Stimulated activated memory B cell treated with anti-CD40 and anti-IgM and Interleukin-4, amounts not matched to agents 10 μg/mL and 1 μg/mL and 100 μg/mL, for 72 hours (primary cell): ENCODE measurements at regions not wholly inside any gene's neighbourhood (a gene's known extent, or its start where the extent isn't known, plus 50 kb on each side); places are given as distances from the start of the nearest gene placed in this dataset.
A peak's percentile ranks its signal among the peaks of the same experiment; 100 is the strongest.

Source experiments
- ATAC-seq: fragments of 150-1000 bp; cut with Tn5 transposase; 2 replicates; pipeline ENCODE4 v1.10.0; 2021
- H3K27ac Mint-ChIP-seq: one replicate; pipeline ENCODE4 v1.8.0; 2022; ENCODE audit warnings: mild to moderate bottlenecking, mixed read lengths
- H3K27me3 Mint-ChIP-seq: one replicate; pipeline ENCODE4 v1.8.0; 2022; ENCODE audit warnings: mixed read lengths
- H3K36me3 Mint-ChIP-seq: one replicate; pipeline ENCODE4 v1.8.0; 2022; ENCODE audit warnings: mixed read lengths
- H3K4me1 Mint-ChIP-seq: one replicate; pipeline ENCODE4 v1.8.0; 2022; ENCODE audit warnings: mixed read lengths
- H3K4me3 Mint-ChIP-seq: one replicate; pipeline ENCODE4 v1.8.0; 2022; ENCODE audit warnings: mild to moderate bottlenecking, moderate library complexity, mixed read lengths
- H3K9me3 Mint-ChIP-seq: one replicate; pipeline ENCODE4 v1.8.0; 2022; ENCODE audit warnings: mixed read lengths

- no peaks in the 10 kb centered on the region for H3K27me3 Mint-ChIP-seq
- ATAC-seq: no peak
- H3K27ac Mint-ChIP-seq: no peak overlapping the region
- H3K36me3 Mint-ChIP-seq: no peaks in the 10 kb centered on the region
- H3K9me3 Mint-ChIP-seq: no peaks in the 10 kb centered on the region
- no peak overlapping the region for H3K4me3 Mint-ChIP-seq
- H3K4me1 Mint-ChIP-seq: no peaks in the 10 kb centered on the region
Measured at GRCh38 chr12:13564266-13564810, 367.8 kb downstream of the EMP1 start.

- Mint-ChIP-seq H3K9me3 (no peaks in the 10 kb centered on the region), H3K27ac (no peak overlapping the region), H3K4me3 (no peak overlapping the region), H3K36me3 (no peaks in the 10 kb centered on the region), H3K27me3 (no peaks in the 10 kb centered on the region), H3K4me1 (no peaks in the 10 kb centered on the region)
- ATAC-seq: peak; percentile 12
Measured at GRCh38 chr12:13563743-13564125, 367.2 kb downstream of the EMP1 start.

GRCh38 chr12:13562915-13563742 lies 366.6 kb downstream of the EMP1 start:
- H3K4me1 Mint-ChIP-seq: no peaks in the 10 kb centered on the region
- H3K36me3 Mint-ChIP-seq: no peaks in the 10 kb centered on the region
- H3K27ac Mint-ChIP-seq: no peak overlapping the region
- ATAC-seq: peak; percentile 31
- no peaks in the 10 kb centered on the region for H3K27me3 Mint-ChIP-seq
- no peak overlapping the region for H3K4me3 Mint-ChIP-seq
- no peaks in the 10 kb centered on the region for H3K9me3 Mint-ChIP-seq

- no peaks in the 10 kb centered on the region for H3K4me1 Mint-ChIP-seq
- no peaks in the 10 kb centered on the region for H3K27me3 Mint-ChIP-seq
- H3K27ac Mint-ChIP-seq: no peak overlapping the region
- H3K4me3 Mint-ChIP-seq: no peak overlapping the region
- ATAC-seq: no peak
- H3K36me3 Mint-ChIP-seq: no peaks in the 10 kb centered on the region
- H3K9me3 Mint-ChIP-seq: no peaks in the 10 kb centered on the region
Measured at GRCh38 chr12:13561923-13562322, 365.4 kb downstream of the EMP1 start.

GRCh38 chr12:13559318-13559978 lies 362.9 kb downstream of the EMP1 start:
- H3K4me3 Mint-ChIP-seq: no peak overlapping the region

GRCh38 chr12:13552830-13553229 lies 356.3 kb downstream of the EMP1 start:
- no peak overlapping the region for H3K27ac Mint-ChIP-seq
- no peaks in the 10 kb centered on the region for H3K36me3 Mint-ChIP-seq
- ATAC-seq: no peak
- no peaks in the 10 kb centered on the region for H3K27me3 Mint-ChIP-seq
- H3K4me3 Mint-ChIP-seq: no peak overlapping the region
- peaks cover 14% of the 10 kb centered on the region for H3K4me1 Mint-ChIP-seq
- no peaks in the 10 kb centered on the region for H3K9me3 Mint-ChIP-seq

More at GRCh38 chr12:13559318-13559978, 362.9 kb downstream of the EMP1 start:
- Mint-ChIP-seq H3K27me3 (no peaks in the 10 kb centered on the region), H3K4me1 (no peaks in the 10 kb centered on the region), H3K36me3 (no peaks in the 10 kb centered on the region), H3K9me3 (no peaks in the 10 kb centered on the region), H3K27ac (no peak overlapping the region)
- no peak for ATAC-seq

- Mint-ChIP-seq H3K4me1 (peaks cover 14% of the 10 kb centered on the region), H3K9me3 (no peaks in the 10 kb centered on the region), H3K27me3 (peaks cover 8% of the 10 kb centered on the region), H3K36me3 (no peaks in the 10 kb centered on the region), H3K4me3 (no peak overlapping the region), H3K27ac (no peak overlapping the region)
- ATAC-seq: no peak
Measured at GRCh38 chr12:13547283-13547682, 350.8 kb downstream of the EMP1 start.

- peaks cover 8% of the 10 kb centered on the region for H3K27me3 Mint-ChIP-seq
- H3K4me3 Mint-ChIP-seq: no peak overlapping the region
- H3K9me3 Mint-ChIP-seq: no peaks in the 10 kb centered on the region
- peaks cover 14% of the 10 kb centered on the region for H3K4me1 Mint-ChIP-seq
- ATAC-seq: no peak
- no peak overlapping the region for H3K27ac Mint-ChIP-seq
- no peaks in the 10 kb centered on the region for H3K36me3 Mint-ChIP-seq
Measured at GRCh38 chr12:13546231-13546630, 349.7 kb downstream of the EMP1 start.

- Mint-ChIP-seq H3K4me1 (peaks cover 45% of the 10 kb centered on the region), H3K4me3 (no peak overlapping the region), H3K36me3 (no peaks in the 10 kb centered on the region), H3K27ac (no peak overlapping the region), H3K9me3 (no peaks in the 10 kb centered on the region), H3K27me3 (no peaks in the 10 kb centered on the region)
- ATAC-seq: no peak
Measured at GRCh38 chr12:13539051-13539450, 342.5 kb downstream of the EMP1 start.

- Mint-ChIP-seq H3K27ac (peak overlapping the region; percentile 91), H3K27me3 (no peaks in the 10 kb centered on the region), H3K36me3 (no peaks in the 10 kb centered on the region), H3K4me1 (peaks cover 45% of the 10 kb centered on the region), H3K4me3 (no peak overlapping the region), H3K9me3 (no peaks in the 10 kb centered on the region)
- no peak for ATAC-seq
Measured at GRCh38 chr12:13538136-13538535, 341.6 kb downstream of the EMP1 start.

GRCh38 chr12:13537623-13538022 lies 341.1 kb downstream of the EMP1 start:
- Mint-ChIP-seq H3K27ac (peak overlapping the region; percentile 91), H3K9me3 (no peaks in the 10 kb centered on the region), H3K4me1 (peaks cover 45% of the 10 kb centered on the region), H3K4me3 (peak overlapping the region; percentile 38), H3K27me3 (no peaks in the 10 kb centered on the region), H3K36me3 (no peaks in the 10 kb centered on the region)
- ATAC-seq: peak; percentile 89

GRCh38 chr12:13536219-13536910 lies 339.8 kb downstream of the EMP1 start:
- Mint-ChIP-seq H3K36me3 (no peaks in the 10 kb centered on the region), H3K4me1 (peaks cover 45% of the 10 kb centered on the region), H3K27ac (peak overlapping the region; percentile 91), H3K27me3 (no peaks in the 10 kb centered on the region), H3K4me3 (peak overlapping the region; percentile 59), H3K9me3 (no peaks in the 10 kb centered on the region)
- peak; percentile 98 for ATAC-seq

GRCh38 chr12:13534645-13535398 lies 338.3 kb downstream of the EMP1 start:
- Mint-ChIP-seq H3K4me1 (peaks cover 45% of the 10 kb centered on the region), H3K27ac (peak overlapping the region; percentile 91), H3K4me3 (no peak overlapping the region), H3K36me3 (no peaks in the 10 kb centered on the region), H3K9me3 (no peaks in the 10 kb centered on the region), H3K27me3 (no peaks in the 10 kb centered on the region)
- ATAC-seq: no peak

- ATAC-seq: no peak
- H3K36me3 Mint-ChIP-seq: no peaks in the 10 kb centered on the region
- no peaks in the 10 kb centered on the region for H3K9me3 Mint-ChIP-seq
- H3K27ac Mint-ChIP-seq: peak overlapping the region; percentile 91
- H3K4me1 Mint-ChIP-seq: peaks cover 45% of the 10 kb centered on the region
- no peaks in the 10 kb centered on the region for H3K27me3 Mint-ChIP-seq
- no peak overlapping the region for H3K4me3 Mint-ChIP-seq
Measured at GRCh38 chr12:13534242-13534641, 337.7 kb downstream of the EMP1 start.

GRCh38 chr12:13530966-13531365 lies 334.4 kb downstream of the EMP1 start:
- Mint-ChIP-seq H3K9me3 (no peaks in the 10 kb centered on the region), H3K27me3 (no peaks in the 10 kb centered on the region), H3K36me3 (no peaks in the 10 kb centered on the region), H3K27ac (no peak overlapping the region), H3K4me3 (no peak overlapping the region), H3K4me1 (peaks cover 17% of the 10 kb centered on the region)
- no peak for ATAC-seq
